Activated CD4-positive, alpha-beta T cell treated with anti-CD3 and anti-CD28 coated beads, Interleukin-2, amount 50 U/mL, for 16 hours (primary cell): ENCODE measurements at regions not wholly inside any gene's neighbourhood (a gene's known extent, or its start where the extent isn't known, plus 50 kb on each side); places are given as distances from the start of the nearest gene placed in this dataset.

ENCODE experiments used
- DNase-seq: peaks from one replicate; pipeline ENCODE4 v3.0.0-alpha.2; 2020

DNA sequence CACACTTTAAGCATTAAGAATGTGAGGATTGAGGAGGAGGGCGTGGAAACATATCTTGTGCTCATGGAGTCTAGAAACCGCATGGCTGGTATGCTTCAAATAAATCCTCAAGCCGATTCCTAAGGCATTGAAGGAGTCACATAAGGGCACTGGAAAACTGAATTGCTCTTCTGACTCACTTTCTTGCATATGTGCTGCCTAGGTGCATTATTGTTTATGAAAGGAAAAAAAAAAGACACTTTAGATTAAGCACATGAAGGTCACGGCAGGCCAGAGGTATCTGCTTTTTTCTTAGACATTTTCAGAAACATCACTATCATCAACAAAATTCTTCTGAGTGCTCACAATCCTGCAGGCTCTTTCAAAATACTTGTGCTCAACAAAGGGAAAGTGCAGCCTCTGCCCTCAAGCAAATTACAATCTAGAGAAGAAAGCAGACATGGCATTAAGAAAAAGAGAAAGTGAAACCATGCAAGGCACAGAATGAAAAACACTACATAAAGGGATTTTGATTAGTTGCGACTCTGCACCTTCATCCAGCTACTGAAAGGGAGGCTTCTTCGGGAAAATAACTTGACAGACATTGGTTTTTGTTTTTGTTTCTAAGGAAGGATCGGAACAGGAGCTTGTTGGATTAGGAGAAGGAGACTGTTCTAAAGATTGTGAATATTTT lies 2117.6 kb downstream of the MAT2B start:
- no peak for DNase-seq

DNA sequence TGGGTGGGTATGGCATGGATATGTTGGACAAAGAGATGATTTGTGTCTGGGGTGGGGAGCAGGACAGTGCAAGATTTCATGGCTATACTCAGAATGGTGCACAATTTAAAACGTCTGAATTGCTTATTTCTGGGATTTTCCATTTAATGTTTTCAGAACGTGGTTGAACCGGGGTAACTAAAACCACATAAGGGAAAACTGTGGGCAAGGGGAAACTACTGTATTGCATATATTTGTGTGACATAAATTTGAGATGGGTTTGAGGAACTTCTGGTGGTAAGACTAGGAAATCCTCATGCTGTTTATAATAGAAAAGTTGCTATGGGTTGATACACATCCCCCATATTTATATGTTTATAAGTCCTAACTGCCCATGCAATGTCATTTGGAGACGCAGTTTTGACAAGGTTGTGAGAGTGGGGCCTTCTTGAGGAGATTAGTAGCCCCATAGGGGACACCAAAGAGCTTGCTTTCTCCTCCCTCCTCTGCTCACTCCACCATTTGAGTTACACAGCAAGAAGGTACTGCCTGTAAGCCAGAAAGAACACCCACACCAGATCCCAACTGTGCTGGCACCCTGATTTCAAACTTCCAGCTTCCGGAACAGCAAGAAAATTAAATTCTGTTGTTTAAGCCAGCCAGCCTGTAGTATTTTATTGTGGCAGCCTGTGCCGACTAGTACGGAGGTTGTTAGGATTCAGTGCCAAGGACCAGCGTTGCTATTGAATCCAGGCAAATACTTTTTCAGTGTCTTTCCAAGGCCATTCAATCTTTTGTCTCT lies 2118.9 kb downstream of the MAT2B start:
- no peak for DNase-seq

DNA sequence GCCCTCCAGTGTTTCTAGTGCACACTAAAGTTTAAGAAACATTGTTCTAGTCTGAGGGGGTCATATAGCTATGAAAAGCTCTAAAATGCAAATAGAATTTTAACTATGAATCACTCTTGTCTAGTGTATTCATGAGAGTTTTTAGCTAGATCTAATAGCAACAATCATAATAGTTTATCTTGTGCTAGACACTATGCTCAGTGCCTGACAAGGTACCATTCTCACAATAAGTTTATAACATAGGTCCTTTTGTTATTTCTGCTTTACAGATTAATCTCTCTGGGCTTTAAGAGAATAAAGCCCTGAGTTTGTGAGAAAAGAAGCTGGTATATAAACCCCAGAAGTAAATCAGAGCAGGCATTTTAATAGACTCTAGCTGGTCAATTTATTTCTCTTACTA lies 2120.7 kb downstream of the MAT2B start:
- DNase-seq: no peak

DNA sequence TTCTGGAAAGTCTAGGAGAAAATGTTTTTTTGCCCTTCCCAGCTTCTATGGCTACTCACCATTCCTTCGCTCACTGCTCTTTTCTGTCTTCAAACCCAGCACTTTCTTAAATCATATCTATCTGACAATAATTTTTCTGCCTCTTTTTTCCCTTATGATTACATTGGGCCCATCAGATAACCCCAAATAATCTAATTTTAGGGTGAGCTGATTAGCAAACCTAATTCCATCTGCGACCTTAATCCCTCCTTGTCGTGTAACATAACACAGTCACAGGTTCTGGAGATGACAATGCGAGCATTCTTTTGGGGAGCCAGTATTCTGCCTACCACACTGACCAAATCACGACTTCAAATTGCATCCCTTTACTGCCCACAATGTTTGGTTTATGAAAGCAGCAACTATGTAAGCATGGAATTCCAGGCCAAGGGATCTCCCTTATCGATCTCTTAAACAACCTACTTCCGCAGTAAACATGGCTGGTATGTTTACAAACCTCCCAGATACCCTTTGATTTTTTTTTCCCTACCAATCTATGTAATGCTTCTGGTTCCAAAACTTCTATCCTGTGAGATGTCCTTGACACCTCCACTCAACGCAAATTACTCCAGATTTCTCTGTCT lies 2122.2 kb downstream of the MAT2B start:
- DNase-seq: no peak

DNA sequence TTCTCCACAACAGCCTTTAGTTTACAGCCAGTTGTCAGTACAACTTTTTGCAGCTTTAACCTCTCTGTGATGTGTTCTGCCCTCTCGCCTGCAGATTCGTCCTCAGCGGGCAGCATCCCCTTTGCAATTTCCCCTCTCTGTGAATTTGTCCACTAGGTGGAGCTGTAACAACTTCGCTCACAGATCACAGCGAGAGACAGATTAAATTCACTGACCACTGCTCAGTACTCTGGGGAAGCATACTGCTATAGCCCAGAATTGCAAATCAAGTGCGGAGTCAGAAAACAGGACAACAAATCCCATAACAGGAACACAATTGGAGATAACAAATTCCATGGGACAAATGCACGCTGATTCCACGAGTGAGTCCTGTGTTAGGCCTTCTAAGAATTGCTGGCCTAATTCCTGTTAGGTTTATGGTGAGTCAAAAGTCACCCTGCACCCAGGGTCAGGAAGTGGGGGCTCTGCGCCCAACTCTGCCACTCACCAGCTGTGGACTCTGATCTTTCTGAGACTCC lies 2124.9 kb downstream of the MAT2B start:
- DNase-seq: peak; percentile 44

DNA sequence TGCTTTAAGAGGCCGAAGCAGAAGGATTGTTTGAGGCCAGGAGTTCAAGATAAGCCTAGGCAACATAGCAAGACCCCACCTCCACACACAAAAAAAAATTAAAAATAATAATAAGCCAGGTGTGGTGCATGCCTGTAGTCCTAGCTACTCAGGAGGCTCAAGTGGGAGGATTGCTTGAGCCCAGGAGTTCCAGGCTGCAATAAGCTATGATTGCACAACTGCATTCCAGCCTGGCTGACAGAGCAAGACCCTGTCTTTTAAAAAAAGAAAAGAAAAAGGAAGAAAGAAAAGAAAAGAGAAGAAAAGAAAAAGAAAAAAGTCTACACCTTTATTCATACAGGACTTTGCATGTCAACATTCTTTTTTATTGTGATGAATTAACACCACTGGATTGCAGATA lies 2125.8 kb downstream of the MAT2B start:
- no peak for DNase-seq

DNA sequence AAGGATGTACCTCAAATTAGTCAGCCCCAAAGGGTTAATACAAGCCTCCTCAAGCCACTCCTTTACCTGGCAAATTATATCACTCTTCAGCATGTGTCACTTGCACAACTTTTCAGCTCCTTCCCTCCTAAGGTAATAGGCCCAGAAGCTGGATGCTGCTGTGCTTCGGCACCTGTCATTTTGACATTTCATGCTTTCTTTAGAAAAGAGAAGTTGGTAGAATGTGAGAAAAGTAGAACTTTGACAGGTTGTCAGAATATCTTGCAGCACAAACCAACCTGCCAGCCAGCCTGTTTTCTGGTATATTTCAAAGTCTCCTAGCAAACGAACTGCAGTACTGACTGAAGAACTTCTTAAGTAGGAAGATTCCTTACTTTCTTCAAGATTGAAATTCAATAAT lies 2136.9 kb downstream of the MAT2B start:
- no peak for DNase-seq

DNA sequence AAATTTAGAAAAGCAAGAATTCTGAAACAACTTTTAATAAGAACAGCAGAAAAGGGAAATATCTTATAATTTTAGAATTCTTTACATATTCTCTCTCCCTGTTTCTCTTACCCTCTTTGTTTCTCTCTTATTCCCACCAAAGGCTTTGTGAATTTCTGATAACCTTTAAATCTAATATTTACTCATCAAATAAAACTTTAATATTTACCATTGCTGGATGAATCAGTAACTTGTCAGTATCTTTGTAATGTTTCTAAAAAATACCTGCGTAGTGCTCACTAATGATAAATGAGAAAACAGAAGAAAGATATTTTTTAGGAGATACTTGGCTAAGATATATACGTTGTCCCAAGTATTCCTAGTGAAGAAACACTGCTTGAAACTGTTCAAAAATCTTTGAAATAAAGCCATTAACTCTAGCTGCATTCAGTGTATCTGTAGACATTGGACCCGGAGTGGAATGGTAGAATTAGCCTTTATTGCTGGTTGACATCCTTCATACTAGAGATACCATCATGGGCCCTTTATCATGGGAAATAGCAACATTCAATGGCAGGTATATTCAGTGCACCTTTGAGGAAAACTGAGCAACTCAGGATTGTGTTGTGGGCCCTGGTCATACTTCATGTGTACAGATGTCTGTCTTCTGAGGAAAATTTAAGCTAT lies 2160.4 kb downstream of the MAT2B start:
- DNase-seq: no peak

DNA sequence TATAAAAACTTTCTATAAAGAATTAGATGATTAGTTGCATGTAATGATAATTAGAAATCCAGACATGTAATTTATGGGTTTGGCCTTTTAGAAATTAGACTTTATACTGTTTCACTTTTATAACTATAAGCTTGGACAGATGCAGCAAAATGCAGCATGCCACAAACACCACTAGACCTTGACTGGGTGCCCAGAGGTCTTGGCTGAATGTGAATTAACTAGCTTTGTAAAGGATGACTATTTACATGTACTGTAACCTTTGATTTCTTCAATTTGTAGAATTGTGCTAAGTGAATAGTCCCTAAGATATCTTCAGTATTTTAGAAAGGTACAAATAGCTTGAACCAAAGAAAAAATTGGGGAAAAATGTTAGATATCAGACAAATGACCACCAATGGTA lies 2168.1 kb downstream of the MAT2B start:
- no peak for DNase-seq

DNA sequence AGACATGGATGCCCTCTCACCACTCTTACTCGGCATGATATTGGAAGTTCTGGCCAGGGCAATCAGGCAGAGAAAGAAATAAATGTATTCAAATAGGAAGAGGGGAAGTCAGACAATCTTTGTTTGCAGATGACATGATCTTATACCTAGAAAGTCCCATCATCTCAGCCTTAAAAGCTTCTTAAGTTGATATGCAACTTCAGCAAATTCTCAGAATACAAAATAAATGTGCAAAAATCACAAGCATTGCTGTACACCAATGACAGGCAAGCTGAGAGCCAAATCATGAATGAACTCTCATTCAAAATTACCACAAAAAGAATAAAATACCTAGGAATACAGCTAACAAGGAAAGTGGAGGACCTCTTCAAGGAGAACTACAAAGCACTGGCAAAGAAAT lies 2190.4 kb downstream of the MAT2B start:
- DNase-seq: no peak

DNA sequence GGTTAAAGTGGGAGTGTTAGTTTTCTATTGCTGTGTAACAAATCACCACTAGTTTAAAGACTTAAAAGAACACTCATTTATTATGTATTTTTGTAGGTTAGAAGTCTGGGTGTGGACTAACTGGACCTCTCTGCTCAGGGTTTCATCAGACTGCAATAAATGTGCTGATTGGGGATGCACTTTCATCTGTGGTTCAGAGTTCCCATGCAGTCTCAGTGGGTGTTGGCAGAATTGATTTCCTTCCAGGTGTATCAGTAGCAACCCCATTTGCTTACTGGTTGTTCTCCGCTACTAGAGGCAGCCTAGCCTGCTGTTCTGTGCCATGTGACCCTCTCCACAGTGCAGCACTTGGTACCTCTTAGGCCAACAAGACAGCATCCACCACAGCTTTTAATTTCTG lies 2200.5 kb downstream of the MAT2B start:
- DNase-seq: no peak

DNA sequence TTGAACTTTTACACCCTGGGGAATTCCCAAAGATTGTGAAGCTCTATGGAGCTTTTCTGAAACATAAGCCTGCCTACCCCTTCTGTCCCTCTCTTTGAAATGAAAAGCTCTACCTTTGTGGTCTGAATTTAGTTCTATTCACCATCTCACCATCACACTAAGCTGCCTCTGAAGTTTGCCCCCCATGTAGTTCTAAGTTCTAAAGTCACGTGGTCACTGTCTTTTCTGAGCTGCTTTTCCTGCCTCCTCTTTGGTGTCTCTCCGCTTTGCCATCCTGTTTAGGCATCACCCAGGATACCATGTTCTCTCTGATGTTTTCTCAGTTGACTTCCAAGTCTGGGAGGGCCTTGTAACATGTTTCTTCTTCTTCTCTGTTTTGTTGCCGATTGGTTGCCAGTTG lies 2206.6 kb downstream of the MAT2B start:
- DNase-seq: no peak

DNA sequence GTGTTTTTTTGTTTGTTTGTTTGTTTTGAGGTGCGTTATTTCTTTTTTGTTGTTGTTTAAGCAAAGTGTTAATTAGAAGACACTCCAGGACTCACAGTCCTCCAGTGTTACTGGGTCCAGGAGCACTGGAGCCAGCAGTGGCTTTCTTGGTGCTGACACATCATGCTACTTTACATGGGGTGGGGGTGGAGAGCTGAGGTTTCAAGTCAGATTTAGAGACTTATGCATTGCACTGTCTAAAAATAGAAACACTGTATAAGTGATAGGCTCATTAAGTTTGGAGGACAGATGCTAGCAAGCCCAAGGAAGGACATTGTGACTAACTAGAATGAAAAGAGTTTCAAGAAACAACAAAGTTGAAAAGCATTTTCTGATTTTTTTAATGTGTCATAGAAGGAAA lies 2209.2 kb downstream of the MAT2B start:
- DNase-seq: no peak

DNA sequence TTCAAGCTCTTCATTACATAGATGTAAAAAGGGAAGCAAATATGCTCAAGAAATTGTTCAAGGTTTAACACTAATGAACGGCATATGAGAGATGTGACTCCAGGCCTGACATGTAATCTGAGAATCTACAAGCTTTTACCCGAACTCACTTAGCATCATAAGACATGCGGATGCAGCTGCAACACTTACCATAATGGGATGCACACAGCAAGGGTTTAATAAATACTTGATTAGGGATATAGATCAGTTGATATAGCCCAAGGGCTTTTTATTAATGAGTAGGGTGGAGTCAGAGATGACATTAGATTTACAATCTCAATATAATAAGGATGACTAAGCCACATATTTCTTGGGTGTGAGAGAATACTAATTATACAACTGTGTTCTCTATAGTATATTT lies 2215.5 kb downstream of the MAT2B start:
- DNase-seq: no peak

DNA sequence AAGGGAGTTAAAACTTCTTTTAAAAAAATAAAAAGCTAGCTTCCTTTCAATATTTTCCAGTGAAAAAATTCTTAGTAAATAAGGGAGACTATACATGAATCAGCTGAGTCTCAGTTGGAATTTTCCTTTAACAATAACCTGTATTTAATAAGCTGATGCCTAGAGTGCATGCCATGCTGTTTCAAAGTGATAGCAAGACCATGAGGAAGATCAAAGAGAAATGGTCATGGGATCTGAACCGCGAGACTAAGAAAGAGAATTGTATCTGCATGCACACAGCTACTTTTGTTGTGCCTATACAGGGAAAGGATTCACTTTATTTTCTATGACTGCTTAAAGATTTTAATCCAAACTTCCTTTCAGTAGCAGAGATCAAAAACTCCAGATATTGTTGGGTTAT lies 2217.0 kb downstream of the MAT2B start:
- DNase-seq: no peak

DNA sequence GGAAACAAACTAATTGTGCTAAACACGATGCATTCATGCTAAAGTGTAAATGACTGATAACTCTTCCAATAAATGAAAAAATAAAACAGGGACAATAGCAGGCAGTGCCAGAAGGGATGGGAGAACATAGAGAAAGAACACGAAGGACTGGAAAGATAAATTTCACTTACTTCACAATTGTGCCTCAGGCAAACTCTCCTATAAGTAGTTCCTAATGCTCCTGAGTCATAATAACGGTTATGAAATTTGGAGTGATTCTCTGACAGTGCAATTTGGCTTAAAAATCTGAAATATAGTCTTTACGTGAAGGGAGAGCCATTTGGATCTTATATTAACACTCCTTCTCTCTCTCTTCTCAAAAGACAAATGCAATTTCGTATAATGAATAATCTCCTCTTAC lies 2218.5 kb downstream of the MAT2B start:
- no peak for DNase-seq

DNA sequence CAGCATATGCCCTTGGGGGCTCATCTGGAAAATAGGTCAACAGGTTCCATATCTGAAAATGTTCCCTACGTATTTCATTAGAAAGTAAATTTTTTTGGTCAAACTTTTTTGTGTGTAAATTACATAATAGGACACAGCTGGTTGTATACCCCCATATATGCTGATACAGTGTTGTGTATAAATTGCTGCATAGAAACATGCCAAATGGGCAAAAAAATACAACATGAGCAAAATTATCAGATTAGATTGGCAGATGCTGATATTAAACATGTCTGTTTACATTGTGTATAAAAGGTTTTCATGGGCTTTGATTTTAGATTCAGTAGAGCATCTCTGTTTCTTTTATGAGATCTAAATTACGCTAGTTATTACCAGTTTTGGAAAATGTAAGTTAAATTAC lies 2223.0 kb downstream of the MAT2B start:
- no peak for DNase-seq

DNA sequence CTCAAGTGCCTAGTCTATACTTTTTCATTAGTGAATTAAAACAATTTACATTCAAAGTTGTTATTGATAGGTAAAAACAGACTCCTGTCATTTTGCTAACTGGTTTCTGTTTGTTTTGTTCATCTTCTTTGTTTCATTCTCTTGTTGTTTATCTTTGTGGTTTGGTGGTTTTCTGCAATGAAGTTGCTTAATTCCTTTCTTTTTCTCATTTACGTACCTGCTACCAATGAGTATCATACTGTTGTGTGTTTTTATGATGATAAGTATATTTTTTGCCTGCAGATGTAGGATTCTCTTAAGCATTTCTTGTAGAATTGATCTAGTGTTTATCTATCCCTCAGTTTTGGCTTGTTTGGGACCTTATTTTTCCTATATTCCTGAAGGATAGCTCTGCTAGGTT lies 2230.0 kb downstream of the MAT2B start:
- no peak for DNase-seq

DNA sequence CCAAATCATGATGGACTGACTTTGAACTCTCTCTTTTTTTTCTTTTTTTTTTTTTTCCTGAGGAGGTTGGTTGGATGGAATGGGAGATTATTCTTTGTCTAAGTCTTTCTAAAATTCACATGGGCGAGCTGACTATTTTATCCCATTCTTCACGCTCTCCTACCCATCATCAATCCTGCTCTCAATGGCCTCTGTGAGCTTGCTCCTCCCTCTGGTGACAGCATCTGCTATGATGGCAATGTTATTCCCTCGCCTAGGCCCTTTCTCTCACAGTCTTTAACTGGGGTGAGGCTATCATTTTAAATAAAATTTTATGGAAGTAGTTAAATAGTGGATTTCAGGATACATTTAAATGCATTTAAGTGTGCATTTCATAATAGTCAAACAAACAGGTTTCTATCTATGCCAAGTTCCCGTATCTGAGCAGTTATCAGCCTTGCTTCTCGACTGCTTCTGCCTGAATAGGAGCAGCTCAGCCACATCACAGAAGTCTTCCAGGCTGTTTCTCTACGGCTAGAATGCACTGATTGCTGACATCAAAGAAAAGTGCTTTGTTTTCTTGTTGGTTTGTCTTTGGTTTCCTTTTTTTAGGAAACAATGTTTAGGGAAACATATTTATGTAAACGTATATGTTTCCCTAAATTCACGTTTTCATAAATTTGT lies 2233.8 kb downstream of the MAT2B start:
- no peak for DNase-seq

DNA sequence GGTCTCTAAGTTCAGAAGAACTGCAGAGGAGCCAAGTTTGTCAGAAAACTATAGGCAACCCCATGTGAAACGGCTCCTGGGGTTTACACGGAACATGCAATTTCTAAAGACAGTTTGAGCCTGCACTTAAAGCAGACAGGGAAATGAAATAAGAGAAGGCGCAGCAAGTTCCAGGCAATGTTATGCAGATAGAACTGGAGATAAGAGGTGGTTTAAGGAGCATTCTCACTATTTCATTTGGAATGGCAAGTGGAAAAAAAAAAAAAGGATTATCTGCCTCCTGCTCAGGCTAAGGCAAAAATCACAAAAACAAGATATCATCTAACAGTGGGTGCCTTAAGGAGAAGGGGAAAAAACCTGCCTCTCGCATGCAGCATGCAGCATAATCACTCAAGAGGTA lies 2252.4 kb downstream of the MAT2B start:
- no peak for DNase-seq

DNA sequence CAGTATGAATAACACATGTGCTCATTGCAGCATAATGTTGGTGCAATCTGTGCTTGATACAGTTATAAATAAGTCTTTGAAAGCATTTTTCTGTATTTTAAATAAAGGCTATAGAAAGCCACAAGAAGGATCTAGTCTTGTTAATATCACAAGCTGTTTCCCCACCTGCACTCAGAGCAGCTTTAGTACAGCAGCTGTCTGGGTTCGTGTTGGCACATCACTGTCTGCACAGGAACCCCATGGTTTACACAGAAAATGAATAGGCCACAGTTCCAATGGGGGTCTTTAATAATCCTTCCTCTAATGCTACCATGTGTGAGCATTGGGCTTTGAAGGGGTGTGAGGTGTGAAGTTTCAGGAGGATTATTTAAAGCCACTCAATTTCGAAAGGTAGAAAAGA lies 2269.7 kb downstream of the MAT2B start:
- DNase-seq: no peak

DNA sequence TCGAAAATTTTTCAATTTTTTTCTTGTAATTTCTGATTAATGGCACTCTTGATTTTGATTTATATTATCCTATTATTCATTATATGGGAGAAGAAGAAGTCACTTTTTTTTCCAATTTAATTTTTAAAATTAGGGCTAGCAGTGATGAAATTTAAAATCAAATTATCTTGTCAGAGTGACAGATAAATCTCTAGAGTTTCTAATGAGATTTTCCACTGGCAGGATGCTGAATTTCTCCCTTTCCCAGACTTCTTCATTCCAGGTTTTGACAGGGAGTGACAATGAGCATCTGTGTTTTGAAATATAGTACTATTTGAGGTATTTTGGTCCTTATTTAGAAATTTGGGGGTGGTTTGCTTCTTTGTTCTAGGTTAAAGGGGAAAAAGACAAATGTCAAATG lies 2274.1 kb downstream of the MAT2B start:
- no peak for DNase-seq

DNA sequence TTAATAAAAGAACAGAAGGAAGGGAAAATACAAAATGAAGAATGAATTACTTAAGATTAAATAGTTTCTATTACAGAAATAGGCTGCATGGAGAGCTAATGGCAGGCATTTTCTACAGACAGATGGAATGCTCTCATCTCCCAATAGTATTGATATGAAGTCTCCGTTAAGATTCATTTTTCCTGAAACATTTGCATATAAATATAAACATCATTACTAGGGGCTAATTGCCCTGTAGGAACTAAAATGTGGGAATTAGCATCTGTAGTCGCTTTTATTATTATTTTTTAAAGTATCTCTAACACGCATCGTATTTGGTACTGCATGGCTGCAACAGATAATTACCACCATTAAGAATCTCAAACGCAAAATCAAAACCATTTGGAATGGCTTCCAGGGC lies 2275.5 kb downstream of the MAT2B start:
- DNase-seq: no peak
